K562 (cell line): ENCODE measurements at regions not wholly inside any gene's neighbourhood (a gene's known extent, or its start where the extent isn't known, plus 50 kb on each side); places are given as distances from the start of the nearest gene placed in this dataset.

Experiments
- ATAC-seq: fragments of 200-7000 bp; cut with Tn5 transposase; 3 replicates; pipeline ENCODE4 v1.9.1; 2020; ENCODE audit warnings: moderate library complexity
- BruUV-seq: library from RNA; stranded (reverse); fragments of 400-500 nt; replicated peaks from 2 replicates; lab custom pipeline; 2021; lab: Mats Ljungman, UMichigan
- CTCF ChIA-PET: fragments of 300-600 bp; formaldehyde crosslinking; extraction: SDS; loops from one replicate; lab custom pipeline; 2021; ENCODE audit warnings: low intra/inter-chr PET ratio; lab: Yijun Ruan, JAX
- POLR2A ChIA-PET: fragments of 300-600, 350-650 bp; sonication (Branson Sonifier 250); formaldehyde crosslinking; extraction: SDS; loops from one replicate; lab custom pipeline; 2021; ENCODE audit warnings: antibody characterized with exemption, inconsistent platforms; lab: Yijun Ruan, JAX
- DNase-seq, 4 experiments: peaks; one replicate each; pipeline versions ENCODE4 v3.0.0 to v3.0.0-alpha.2; 2011 to 2018; ENCODE audit warnings: low spot score in 3 of 4, mixed read lengths in 3 of 4; ENCODE audit errors: extremely low read depth in 1 of 4
- FAIRE-seq: peaks from 2 replicates; lab custom pipeline; 2011; peaks lifted over from hg19 to GRCh38; lab: Jason Lieb, UNC
- H2AFZ ChIP-seq: 2 replicates; pipeline ENCODE4 v1.6.0; 2011; ENCODE audit warnings: low read depth, low read length, control low read depth, inconsistent platforms
- H3K27ac ChIP-seq: fragments of 200-600 bp; 3 replicates; pipeline ENCODE4 v1.8.0; 2011; ENCODE audit warnings: low read depth, mild to moderate bottlenecking, control low read depth, inconsistent platforms, low read length, moderate library complexity, mixed read lengths; ENCODE audit errors: extremely low read depth
- H3K27me3 ChIP-seq, 2 experiments: fragments of 300-600 bp in 1 of 2; 2 replicates in 1 of 2; 3 replicates in 1 of 2; pipeline versions ENCODE4 v1.6.0 to v1.8.0; 2011; ENCODE audit warnings: inconsistent platforms in 2 of 2, low read length in 2 of 2, mild to moderate bottlenecking in 1 of 2, mixed read lengths in 1 of 2, moderate library complexity in 1 of 2; ENCODE audit not compliant: control insufficient read depth in 2 of 2, insufficient read depth in 2 of 2
- H3K36me3 ChIP-seq: fragments of 300-600 bp; 3 replicates; pipeline ENCODE4 v1.8.0; 2011; ENCODE audit warnings: mild to moderate bottlenecking, low read length, inconsistent platforms; ENCODE audit not compliant: control insufficient read depth, insufficient read depth
- H3K4me1 ChIP-seq, 2 experiments: fragments of 200-600 bp in 1 of 2; replicated peaks in 1 of 2; 2 replicates in 1 of 2; 3 replicates in 1 of 2; pipeline versions ENCODE4 v1.5.1 to v1.8.0; 2011; ENCODE audit warnings: inconsistent platforms in 2 of 2, low read length in 2 of 2, mild to moderate bottlenecking in 1 of 2, mixed read lengths in 1 of 2, moderate library complexity in 1 of 2; ENCODE audit not compliant: control insufficient read depth in 2 of 2, insufficient read depth in 2 of 2
- H3K4me2 ChIP-seq: 2 replicates; pipeline ENCODE4 v1.6.1; 2011; ENCODE audit warnings: low read length, control low read depth, inconsistent platforms, mixed read lengths; ENCODE audit not compliant: insufficient read depth
- H3K4me3 ChIP-seq: fragments of 200-600 bp; sonication (generic), shearing (Covaris generic); 2 replicates; pipeline ENCODE4 v1.5.1; 2016; ENCODE audit warnings: control low read depth, inconsistent platforms
- H3K79me2 ChIP-seq: fragments of 200-600 bp; 3 replicates; pipeline ENCODE4 v1.8.0; 2011; ENCODE audit warnings: low read length, inconsistent platforms; ENCODE audit not compliant: control insufficient read depth, insufficient read depth
- H3K9ac ChIP-seq, 2 experiments: 2 replicates each; pipeline versions ENCODE4 v1.6.0 to v1.6.1; 2011; ENCODE audit warnings: low read depth in 2 of 2, low read length in 2 of 2, control low read depth in 1 of 2, inconsistent platforms in 1 of 2, mild to moderate bottlenecking in 1 of 2, mixed read lengths in 1 of 2; ENCODE audit not compliant: insufficient read depth in 1 of 2
- H3K9me1 ChIP-seq: one replicate; pipeline ENCODE4 v1.6.0; 2011; ENCODE audit warnings: inconsistent platforms, mild to moderate bottlenecking, low read length, moderate library complexity; ENCODE audit not compliant: control insufficient read depth, insufficient read depth
- H3K9me3 ChIP-seq: replicated peaks from 2 replicates; pipeline ENCODE4 v1.5.1; 2011; ENCODE audit warnings: low read depth, low read length, inconsistent platforms; ENCODE audit not compliant: control insufficient read depth, insufficient read depth
- H4K20me1 ChIP-seq: replicated peaks from 2 replicates; pipeline ENCODE4 v1.6.1; 2011; ENCODE audit warnings: low read length, inconsistent platforms, mixed read lengths; ENCODE audit not compliant: control insufficient read depth, insufficient read depth
- HDAC2 ChIP-seq: fragments of 450-650 bp; IDR thresholded peaks from 2 replicates; pipeline ENCODE4 v1.6.1; 2016; ENCODE audit warnings: mild to moderate bottlenecking
- MYBL2 ChIP-seq, 2 experiments: fragments of 450-650 bp in 1 of 2; sonication (generic) in 1 of 2; formaldehyde crosslinking in 1 of 2; IDR thresholded peaks; 2 replicates each; pipeline versions ENCODE4 v1.6.1 to v1.8.1; 2017 to 2022; ENCODE audit warnings: borderline replicate concordance in 1 of 2, inconsistent platforms in 1 of 2, low read depth in 1 of 2, mild to moderate bottlenecking in 1 of 2, missing genetic modification reagents in 1 of 2, moderate library complexity in 1 of 2
- PCBP2 ChIP-seq: fragments of 200-400 bp; formaldehyde crosslinking; IDR thresholded peaks from 2 replicates; pipeline ENCODE4 v1.6.1; 2018; ENCODE audit warnings: low read length, low read depth, mild to moderate bottlenecking, moderate library complexity; ENCODE audit not compliant: poor library complexity, severe bottlenecking
- WGBS: fragments of 100-300 bp; shearing (Covaris generic); methylation state at CpG from one replicate; pipeline ENCODE4 v1.1.6; 2016; ENCODE audit warnings: low coverage, mixed read lengths; ENCODE audit not compliant: insufficient coverage; ENCODE audit errors: missing lambda C conversion rate; 5-methylcytosine and 5-hydroxymethylcytosine counted together
- in situ Hi-C: fragments of 300-500 bp; cut with MboI; formaldehyde crosslinking; loops from 4 replicates; pipeline ENCODE4 v1.15.0; 2018; ENCODE audit warnings: inconsistent platforms, mixed read lengths
- intact Hi-C: fragments of 100-400 bp; cut with micrococcal nuclease; formaldehyde crosslinking; loops from 2 replicates; pipeline ENCODE4 v1.14.2; 2022

GRCh38 chr6:21842875-21843645 lies 249.5 kb downstream of the SOX4 start:
- no peak for FAIRE-seq
- Histone ChIP-seq H3K27ac (no peak overlapping the region), H3K4me2 (no peak overlapping the region), H3K9ac (no peak overlapping the region), H3K4me3 (no peak overlapping the region), H3K4me1 (no peaks in the 10 kb centered on the region), H3K9me3 (no peaks in the 10 kb centered on the region), H3K27me3 (peaks cover 0 to 6% of the 10 kb centered on the region in 2 experiments; a peak in 2 of 5 replicates), H3K9me1 (no peaks in the 10 kb centered on the region), H2AFZ (no peak overlapping the region), H4K20me1 (no peaks in the 10 kb centered on the region), H3K36me3 (no peaks in the 10 kb centered on the region), H3K79me2 (no peaks in the 10 kb centered on the region)
- ATAC-seq: no peak
- in situ Hi-C loops: no loop called here
- WGBS: 0% methylated on average over 1 of the region's 1 CpG
- BruUV-seq: no TSS peak
- POLR2A ChIA-PET: no interaction called here
- no peak for DNase-seq
- TF ChIP-seq HDAC2 (no peak), MYBL2 (IDR thresholded peaks at IDR 0.05; ENCODE audit: low read depth) (no peak), MYBL2 (CRISPR knock-in tag; IDR thresholded peaks at IDR 0.05; ENCODE audit: borderline replicate concordance) (no peak), PCBP2 (no peak)
- intact Hi-C loops: no loop called here
- CTCF ChIA-PET: no interaction called here
